ENCODE measurements at regions not wholly inside any gene's neighbourhood (a gene's known extent, or its start where the extent isn't known, plus 50 kb on each side); places are given as distances from the start of the nearest gene placed in this dataset.

DNA sequence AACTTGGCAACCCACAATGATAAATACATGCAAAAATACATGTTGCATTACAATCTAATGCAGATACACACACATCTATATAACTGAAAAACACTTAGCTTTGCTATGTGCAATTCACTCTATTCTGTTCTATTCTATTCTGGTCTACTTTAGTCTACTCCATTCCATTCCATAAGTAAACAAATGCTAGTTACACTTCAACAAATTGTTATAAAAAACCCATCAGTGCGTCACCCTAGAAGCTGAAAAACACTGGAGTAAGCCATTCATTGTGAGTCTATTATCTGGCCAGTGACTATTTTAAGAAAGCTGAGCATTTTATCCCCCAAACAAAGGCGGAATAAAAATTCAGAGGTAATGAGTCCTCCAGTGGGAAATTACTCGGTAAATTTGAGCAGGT lies 315.7 kb upstream of the EPHA7 start:
- no peak for TF ChIP-seq FOXM1 (IDR thresholded peaks at IDR 0.05; ENCODE audit: borderline replicate concordance, low read depth)

- TF ChIP-seq EGR1 (IDR thresholded peaks at IDR 0.05) = no peak
- TF ChIP-seq TEAD4 (IDR thresholded peaks at IDR 0.05) = no peak
- TF ChIP-seq CEBPB (IDR thresholded peaks at IDR 0.05) = no peak
- TF ChIP-seq CREB1 (IDR thresholded peaks at IDR 0.05; ENCODE audit: low read depth) = no peak
- TF ChIP-seq MAX (IDR thresholded peaks at IDR 0.05) = no peak
- TF ChIP-seq, protein P1, sequence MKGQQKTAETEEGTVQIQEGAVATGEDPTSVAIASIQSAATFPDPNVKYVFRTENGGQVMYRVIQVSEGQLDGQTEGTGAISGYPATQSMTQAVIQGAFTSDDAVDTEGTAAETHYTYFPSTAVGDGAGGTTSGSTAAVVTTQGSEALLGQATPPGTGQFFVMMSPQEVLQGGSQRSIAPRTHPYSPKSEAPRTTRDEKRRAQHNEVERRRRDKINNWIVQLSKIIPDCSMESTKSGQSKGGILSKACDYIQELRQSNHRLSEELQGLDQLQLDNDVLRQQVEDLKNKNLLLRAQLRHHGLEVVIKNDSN (IDR thresholded peaks at IDR 0.05) = no peak
Observed at GRCh38 chr6:93731306-93731705, 311.9 kb upstream of the EPHA7 start.

DNA sequence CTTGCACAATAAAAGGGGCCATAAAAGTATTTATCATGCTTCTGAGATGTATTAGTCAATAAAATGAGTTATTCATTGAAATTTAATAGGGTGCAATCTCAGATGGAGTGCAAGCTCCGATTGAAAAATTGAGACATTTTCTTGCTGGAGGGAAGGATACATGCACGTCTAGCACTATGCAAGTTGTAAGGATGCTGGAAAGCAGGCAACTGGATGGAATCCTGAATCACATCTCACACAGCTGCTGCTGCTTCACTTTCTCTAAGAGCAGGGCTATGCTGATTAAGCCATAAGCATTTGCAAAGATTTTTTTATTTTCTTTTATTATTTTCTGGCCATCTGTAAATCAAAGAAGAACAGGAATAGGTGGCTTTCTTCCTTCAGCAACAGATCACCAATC lies 308.8 kb upstream of the EPHA7 start:
- TF ChIP-seq ZBTB7A (IDR thresholded peaks at IDR 0.05; ENCODE audit: low read depth) (no peak), NFIC (IDR thresholded peaks at IDR 0.05) (no peak), TAF1 (IDR thresholded peaks at IDR 0.05; ENCODE audit: low read depth) (no peak), MAX (IDR thresholded peaks at IDR 0.05) (no peak), CEBPB (IDR thresholded peaks at IDR 0.05) (no peak), FOXM1 (IDR thresholded peaks at IDR 0.05; ENCODE audit: borderline replicate concordance, low read depth) (no peak), RAD21 (IDR thresholded peaks at IDR 0.05; ENCODE audit: low read depth) (no peak), EGR1 (IDR thresholded peaks at IDR 0.05) (no peak), TEAD4 (IDR thresholded peaks at IDR 0.05) (no peak), TCF12 (IDR thresholded peaks at IDR 0.05; ENCODE audit: low read depth) (no peak), YY1 (IDR thresholded peaks at IDR 0.05; ENCODE audit: low read depth) (no peak), CREB1 (IDR thresholded peaks at IDR 0.05; ENCODE audit: low read depth) (no peak), EP300 (IDR thresholded peaks at IDR 0.05; ENCODE audit: borderline replicate concordance) (no peak)
- TF ChIP-seq, protein P1 (IDR thresholded peaks at IDR 0.05) = no peak
- TF ChIP-seq, protein P2, sequence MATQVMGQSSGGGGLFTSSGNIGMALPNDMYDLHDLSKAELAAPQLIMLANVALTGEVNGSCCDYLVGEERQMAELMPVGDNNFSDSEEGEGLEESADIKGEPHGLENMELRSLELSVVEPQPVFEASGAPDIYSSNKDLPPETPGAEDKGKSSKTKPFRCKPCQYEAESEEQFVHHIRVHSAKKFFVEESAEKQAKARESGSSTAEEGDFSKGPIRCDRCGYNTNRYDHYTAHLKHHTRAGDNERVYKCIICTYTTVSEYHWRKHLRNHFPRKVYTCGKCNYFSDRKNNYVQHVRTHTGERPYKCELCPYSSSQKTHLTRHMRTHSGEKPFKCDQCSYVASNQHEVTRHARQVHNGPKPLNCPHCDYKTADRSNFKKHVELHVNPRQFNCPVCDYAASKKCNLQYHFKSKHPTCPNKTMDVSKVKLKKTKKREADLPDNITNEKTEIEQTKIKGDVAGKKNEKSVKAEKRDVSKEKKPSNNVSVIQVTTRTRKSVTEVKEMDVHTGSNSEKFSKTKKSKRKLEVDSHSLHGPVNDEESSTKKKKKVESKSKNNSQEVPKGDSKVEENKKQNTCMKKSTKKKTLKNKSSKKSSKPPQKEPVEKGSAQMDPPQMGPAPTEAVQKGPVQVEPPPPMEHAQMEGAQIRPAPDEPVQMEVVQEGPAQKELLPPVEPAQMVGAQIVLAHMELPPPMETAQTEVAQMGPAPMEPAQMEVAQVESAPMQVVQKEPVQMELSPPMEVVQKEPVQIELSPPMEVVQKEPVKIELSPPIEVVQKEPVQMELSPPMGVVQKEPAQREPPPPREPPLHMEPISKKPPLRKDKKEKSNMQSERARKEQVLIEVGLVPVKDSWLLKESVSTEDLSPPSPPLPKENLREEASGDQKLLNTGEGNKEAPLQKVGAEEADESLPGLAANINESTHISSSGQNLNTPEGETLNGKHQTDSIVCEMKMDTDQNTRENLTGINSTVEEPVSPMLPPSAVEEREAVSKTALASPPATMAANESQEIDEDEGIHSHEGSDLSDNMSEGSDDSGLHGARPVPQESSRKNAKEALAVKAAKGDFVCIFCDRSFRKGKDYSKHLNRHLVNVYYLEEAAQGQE (IDR thresholded peaks at IDR 0.05; ENCODE audit: low read depth) = no peak

DNA sequence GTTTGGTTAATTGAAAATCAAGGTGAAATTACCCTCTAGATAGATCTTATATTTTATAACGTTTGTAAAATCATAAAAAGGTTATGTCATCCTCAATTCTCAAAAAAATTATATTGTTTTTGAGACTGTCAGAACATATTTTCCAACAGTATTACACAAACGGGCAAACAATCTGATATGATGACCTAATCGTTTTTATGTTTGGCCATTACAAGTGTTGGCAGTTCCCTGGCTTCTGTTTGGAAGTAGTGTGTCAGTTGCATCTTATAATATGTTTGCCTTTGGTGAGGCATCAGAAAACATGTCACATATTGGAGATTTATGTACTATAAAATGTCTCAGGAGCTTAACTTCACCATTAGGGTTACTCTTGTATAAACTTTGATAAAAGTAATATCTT lies 308.1 kb upstream of the EPHA7 start:
- TF ChIP-seq TEAD4 (IDR thresholded peaks at IDR 0.05) = no peak
- TF ChIP-seq NFIC (IDR thresholded peaks at IDR 0.05) = no peak
- TF ChIP-seq TAF1 (IDR thresholded peaks at IDR 0.05; ENCODE audit: low read depth) = no peak
- TF ChIP-seq EGR1 (IDR thresholded peaks at IDR 0.05) = no peak
- TF ChIP-seq YY1 (IDR thresholded peaks at IDR 0.05; ENCODE audit: low read depth) = no peak
- TF ChIP-seq MAX (IDR thresholded peaks at IDR 0.05) = no peak
- TF ChIP-seq, protein P2 (IDR thresholded peaks at IDR 0.05; ENCODE audit: low read depth) = no peak
- TF ChIP-seq, protein P1 (IDR thresholded peaks at IDR 0.05) = no peak
- TF ChIP-seq ZBTB7A (IDR thresholded peaks at IDR 0.05; ENCODE audit: low read depth) = no peak
- TF ChIP-seq RAD21 (IDR thresholded peaks at IDR 0.05; ENCODE audit: low read depth) = no peak
- TF ChIP-seq EP300 (IDR thresholded peaks at IDR 0.05; ENCODE audit: borderline replicate concordance) = no peak
- no peak for TF ChIP-seq FOXM1 (IDR thresholded peaks at IDR 0.05; ENCODE audit: borderline replicate concordance, low read depth)
- no peak for TF ChIP-seq TCF12 (IDR thresholded peaks at IDR 0.05; ENCODE audit: low read depth)

DNA sequence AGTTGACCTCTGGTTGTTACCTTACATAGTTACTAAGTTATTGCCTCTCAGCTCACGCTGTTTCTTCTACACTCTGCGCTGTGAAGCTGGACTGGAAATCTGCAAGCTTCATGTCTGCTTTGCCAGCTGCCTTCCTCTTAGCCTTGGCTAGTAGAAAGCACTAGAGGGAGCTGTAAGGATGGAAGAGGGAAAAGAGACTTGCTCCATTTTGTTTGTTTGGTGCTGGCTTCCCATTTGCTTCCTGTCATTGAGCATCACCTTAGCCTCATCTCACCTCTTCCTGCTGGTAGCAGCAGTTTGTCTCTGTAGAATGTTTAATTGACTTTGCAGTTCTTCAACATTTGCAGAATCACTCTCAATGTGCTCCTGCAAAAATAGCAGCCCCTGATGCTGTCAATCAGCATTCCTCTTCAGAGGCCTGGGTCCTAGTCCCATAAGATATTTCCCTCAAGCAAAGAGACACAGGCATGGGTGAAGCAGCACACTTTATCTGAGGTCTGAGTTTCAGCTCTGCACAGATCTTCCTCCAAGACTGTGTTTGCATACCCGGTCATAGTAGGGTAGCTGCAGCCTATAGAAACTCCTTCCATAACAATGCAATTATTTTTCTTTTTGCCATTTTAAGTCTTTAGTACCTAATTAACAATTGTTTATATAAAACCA lies 302.2 kb upstream of the EPHA7 start:
- TF ChIP-seq TCF12 (IDR thresholded peaks at IDR 0.05; ENCODE audit: low read depth) = no peak
- peak; percentile 75 for TF ChIP-seq RAD21 (IDR thresholded peaks at IDR 0.05; ENCODE audit: low read depth)

GRCh38 chr6:93713974-93714373 lies 294.6 kb upstream of the EPHA7 start:
- TF ChIP-seq TEAD4 (IDR thresholded peaks at IDR 0.05) (no peak), FOXM1 (IDR thresholded peaks at IDR 0.05; ENCODE audit: borderline replicate concordance, low read depth) (no peak), ZBTB7A (IDR thresholded peaks at IDR 0.05; ENCODE audit: low read depth) (no peak), RAD21 (IDR thresholded peaks at IDR 0.05; ENCODE audit: low read depth) (no peak), MAX (IDR thresholded peaks at IDR 0.05) (no peak), TCF12 (IDR thresholded peaks at IDR 0.05; ENCODE audit: low read depth) (no peak), NFIC (IDR thresholded peaks at IDR 0.05) (no peak), EP300 (IDR thresholded peaks at IDR 0.05; ENCODE audit: borderline replicate concordance) (no peak)
